ENCODE measurements at regions not wholly inside any gene's neighbourhood (a gene's known extent, or its start where the extent isn't known, plus 50 kb on each side); places are given as distances from the start of the nearest gene placed in this dataset.

DNA sequence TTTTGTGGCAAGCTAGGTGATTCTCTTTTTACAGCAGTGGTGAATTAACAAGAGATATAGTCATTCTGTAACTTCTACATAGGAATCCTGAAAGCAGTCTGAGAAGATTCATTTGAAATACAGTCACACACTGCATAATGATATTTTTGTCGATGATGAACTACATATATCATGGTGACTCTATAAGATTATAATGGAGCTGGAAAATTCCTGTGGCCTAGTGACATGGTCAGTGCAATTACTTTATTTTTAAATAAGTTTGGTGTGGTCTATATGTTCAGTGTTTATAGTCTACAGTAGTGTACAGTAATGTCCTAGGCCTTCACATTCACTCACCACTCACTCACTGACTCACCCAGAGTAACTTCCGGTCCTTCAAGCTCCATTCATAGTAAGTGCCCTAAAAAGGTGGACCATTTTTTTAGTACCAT, 511.4 kb upstream of the MCTP2 start:
- Histone ChIP-seq H3K4me1 (no peaks in the 10 kb centered on the region), H3K36me3 (no peaks in the 10 kb centered on the region), H3K27me3 (no peaks in the 10 kb centered on the region), H3K4me3 (no peak overlapping the region), H3K27ac (no peak overlapping the region), H3K9me3 (no peaks in the 10 kb centered on the region)
- DNase-seq, result no peak
- TF ChIP-seq, protein P1, sequence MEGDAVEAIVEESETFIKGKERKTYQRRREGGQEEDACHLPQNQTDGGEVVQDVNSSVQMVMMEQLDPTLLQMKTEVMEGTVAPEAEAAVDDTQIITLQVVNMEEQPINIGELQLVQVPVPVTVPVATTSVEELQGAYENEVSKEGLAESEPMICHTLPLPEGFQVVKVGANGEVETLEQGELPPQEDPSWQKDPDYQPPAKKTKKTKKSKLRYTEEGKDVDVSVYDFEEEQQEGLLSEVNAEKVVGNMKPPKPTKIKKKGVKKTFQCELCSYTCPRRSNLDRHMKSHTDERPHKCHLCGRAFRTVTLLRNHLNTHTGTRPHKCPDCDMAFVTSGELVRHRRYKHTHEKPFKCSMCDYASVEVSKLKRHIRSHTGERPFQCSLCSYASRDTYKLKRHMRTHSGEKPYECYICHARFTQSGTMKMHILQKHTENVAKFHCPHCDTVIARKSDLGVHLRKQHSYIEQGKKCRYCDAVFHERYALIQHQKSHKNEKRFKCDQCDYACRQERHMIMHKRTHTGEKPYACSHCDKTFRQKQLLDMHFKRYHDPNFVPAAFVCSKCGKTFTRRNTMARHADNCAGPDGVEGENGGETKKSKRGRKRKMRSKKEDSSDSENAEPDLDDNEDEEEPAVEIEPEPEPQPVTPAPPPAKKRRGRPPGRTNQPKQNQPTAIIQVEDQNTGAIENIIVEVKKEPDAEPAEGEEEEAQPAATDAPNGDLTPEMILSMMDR (IDR thresholded peaks at IDR 0.05), result no peak

DNA sequence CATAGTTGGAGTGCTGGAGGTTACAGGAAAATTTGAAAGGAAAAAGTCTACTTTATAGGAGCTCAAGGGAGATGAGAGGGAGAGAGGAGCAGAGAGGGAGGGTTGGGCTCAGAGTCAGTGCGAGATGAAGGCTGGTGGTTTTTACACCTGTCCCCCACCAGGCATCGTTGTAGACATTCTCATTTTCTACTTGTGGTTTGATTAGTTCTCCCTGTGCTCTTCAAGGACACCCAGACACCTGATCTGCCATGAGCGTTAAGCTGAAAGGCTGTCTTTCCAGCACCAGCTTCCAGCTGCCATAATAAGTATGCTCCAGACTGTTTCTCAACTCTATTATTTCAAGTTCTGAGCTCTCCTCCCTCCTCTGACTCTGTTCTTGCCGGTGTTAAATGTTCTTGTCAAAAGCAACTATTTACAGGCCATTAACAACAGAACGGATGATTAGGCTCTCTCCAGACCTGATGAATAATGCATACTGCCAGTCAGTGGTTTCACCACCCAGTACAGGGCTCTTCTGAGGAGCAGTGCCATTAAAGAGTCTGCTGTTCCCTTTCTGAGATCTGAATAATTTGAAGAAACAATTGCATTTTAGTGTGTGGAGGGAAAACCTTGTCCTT, 514.6 kb upstream of the MCTP2 start:
- TF ChIP-seq, protein P1 (IDR thresholded peaks at IDR 0.05), result no peak
- no peak for TF ChIP-seq POLR2A (IDR thresholded peaks at IDR 0.05)
- Histone ChIP-seq H3K27me3 (no peaks in the 10 kb centered on the region), H3K9me3 (no peaks in the 10 kb centered on the region), H3K4me1 (no peaks in the 10 kb centered on the region), H3K27ac (no peak overlapping the region), H3K36me3 (no peaks in the 10 kb centered on the region), H3K4me3 (no peak overlapping the region)
- no peak for DNase-seq

DNA sequence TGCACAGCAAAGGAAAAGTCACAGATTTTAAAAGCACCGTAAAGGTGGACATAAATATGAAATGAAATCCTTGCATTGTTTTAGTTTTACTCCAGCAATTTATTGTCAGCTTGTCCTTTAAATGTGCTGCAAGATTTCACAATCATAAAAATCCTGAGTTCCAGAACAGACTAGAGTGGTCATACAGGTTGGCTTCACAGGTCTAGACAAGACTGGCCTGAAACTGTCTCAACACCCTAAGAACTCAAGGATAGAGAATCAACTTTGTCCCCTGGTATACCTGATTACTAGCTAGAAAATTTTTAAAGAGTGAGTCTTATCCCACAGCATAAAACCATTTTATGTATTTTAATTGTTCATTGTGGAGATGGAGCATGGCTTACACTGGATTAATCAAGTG, 521.7 kb upstream of the MCTP2 start:
- Histone ChIP-seq H3K9me3 (no peaks in the 10 kb centered on the region), H3K36me3 (no peaks in the 10 kb centered on the region), H3K4me3 (no peak overlapping the region), H3K27ac (no peak overlapping the region), H3K27me3 (no peaks in the 10 kb centered on the region), H3K4me1 (no peaks in the 10 kb centered on the region)
- DNase-seq, result no peak
- TF ChIP-seq, protein P1 (IDR thresholded peaks at IDR 0.05), result no peak
- TF ChIP-seq POLR2A (IDR thresholded peaks at IDR 0.05), result no peak

DNA sequence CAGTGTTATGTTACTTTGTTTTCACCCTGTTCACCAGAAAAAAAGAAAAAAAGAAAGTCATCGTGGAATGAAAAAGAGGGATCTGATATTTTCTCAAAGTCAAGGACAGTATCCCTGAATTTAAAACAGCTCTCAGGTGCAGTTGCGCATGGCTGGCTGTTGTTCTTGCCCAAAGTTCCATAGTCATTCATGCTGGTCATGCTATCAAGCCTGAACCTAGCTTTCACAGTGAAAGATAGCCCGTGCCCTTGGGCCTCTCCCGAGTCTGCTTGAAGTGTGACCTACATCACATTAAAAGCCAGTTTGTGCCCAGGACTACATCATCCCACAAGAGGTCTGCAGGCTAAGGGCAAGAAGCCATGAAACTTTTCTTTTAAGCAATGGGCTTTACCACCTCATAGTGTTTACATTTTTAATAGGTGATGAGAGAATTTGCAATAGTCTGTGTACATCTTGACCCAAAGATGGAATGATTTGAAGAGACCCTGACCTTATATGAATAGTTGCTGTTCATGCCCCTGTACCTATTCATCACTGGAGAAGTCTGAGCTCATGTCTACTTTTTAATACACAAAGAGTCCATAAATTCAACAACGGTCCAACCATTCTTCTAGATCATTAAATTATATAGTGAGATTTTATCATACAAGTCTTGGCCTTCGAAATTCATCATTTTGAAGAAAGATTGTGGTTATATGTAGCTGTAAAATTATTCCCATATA, 522.5 kb upstream of the MCTP2 start:
- Histone ChIP-seq H3K9me3 (no peaks in the 10 kb centered on the region), H3K4me1 (no peaks in the 10 kb centered on the region), H3K27me3 (no peaks in the 10 kb centered on the region), H3K36me3 (no peaks in the 10 kb centered on the region), H3K27ac (no peak overlapping the region), H3K4me3 (no peak overlapping the region)
- TF ChIP-seq POLR2A (IDR thresholded peaks at IDR 0.05), result no peak
- TF ChIP-seq, protein P1 (IDR thresholded peaks at IDR 0.05), result no peak
- DNase-seq, result no peak

DNA sequence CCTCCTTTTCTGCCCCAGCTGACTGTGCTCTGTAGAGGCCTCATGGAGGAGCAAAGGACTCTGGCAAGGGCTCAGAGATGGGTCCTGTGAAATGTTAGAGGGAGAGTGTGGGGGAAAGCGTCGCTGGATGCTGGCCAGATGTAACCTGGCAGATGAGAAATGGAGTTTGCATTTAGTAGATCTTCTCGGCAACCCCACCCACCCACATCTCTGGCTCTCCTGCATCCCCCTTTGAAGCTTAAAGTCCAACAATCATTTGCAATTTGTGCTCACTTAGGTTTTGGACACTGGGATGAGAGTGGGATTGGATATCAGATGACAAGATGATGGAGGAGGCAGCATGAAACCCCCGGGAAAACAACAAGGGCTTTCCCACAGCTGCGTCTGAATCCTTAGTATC, 523.6 kb upstream of the MCTP2 start:
- H3K4me1 ChIP-seq, result no peaks in the 10 kb centered on the region
- no peak for TF ChIP-seq POLR2A (IDR thresholded peaks at IDR 0.05)
- TF ChIP-seq, protein P1 (IDR thresholded peaks at IDR 0.05), result no peak
- H3K4me3 ChIP-seq, result no peak overlapping the region
- H3K9me3 ChIP-seq, result no peaks in the 10 kb centered on the region
- no peaks in the 10 kb centered on the region for H3K36me3 ChIP-seq
- DNase-seq, result no peak
- no peak overlapping the region for H3K27ac ChIP-seq
- H3K27me3 ChIP-seq, result no peaks in the 10 kb centered on the region
